ENCODE measurements at regions not wholly inside any gene's neighbourhood (a gene's known extent, or its start where the extent isn't known, plus 50 kb on each side); places are given as distances from the start of the nearest gene placed in this dataset.

GRCh38 chr6:167672738-167673137, 154.0 kb upstream of the AFDN start:
- no peak for DNase-seq (ENCODE audit: low read depth in 4 of 4, low spot score in 2 of 4)

GRCh38 chr6:167673946-167674345, 152.8 kb upstream of the AFDN start:
- no peak for DNase-seq (ENCODE audit: low read depth in 4 of 4, low spot score in 2 of 4)

GRCh38 chr6:167674486-167674885, 152.2 kb upstream of the AFDN start:
- DNase-seq (ENCODE audit: low read depth in 4 of 4, low spot score in 2 of 4) = no peak

GRCh38 chr6:167676000-167676665, 150.6 kb upstream of the AFDN start:
- no peak for DNase-seq (ENCODE audit: low read depth in 4 of 4, low spot score in 2 of 4)

GRCh38 chr6:167676666-167677421, 149.9 kb upstream of the AFDN start:
- no peak for DNase-seq (ENCODE audit: low read depth in 4 of 4, low spot score in 2 of 4)

- no peak for DNase-seq (ENCODE audit: low read depth in 4 of 4, low spot score in 2 of 4)
Measured at GRCh38 chr6:167677422-167677789, 149.3 kb upstream of the AFDN start.

GRCh38 chr6:167678102-167679101, 148.3 kb upstream of the AFDN start:
- no peak for DNase-seq (ENCODE audit: low read depth in 4 of 4, low spot score in 2 of 4)

GRCh38 chr6:167679122-167679736, 147.5 kb upstream of the AFDN start:
- no peak for DNase-seq (ENCODE audit: low read depth in 4 of 4, low spot score in 2 of 4)

- no peak for DNase-seq (ENCODE audit: low read depth in 4 of 4, low spot score in 2 of 4)
Measured at GRCh38 chr6:167679790-167680604, 146.7 kb upstream of the AFDN start.

GRCh38 chr6:167680605-167681149, 146.0 kb upstream of the AFDN start:
- no peak for DNase-seq (ENCODE audit: low read depth in 4 of 4, low spot score in 2 of 4)

GRCh38 chr6:167682125-167682524, 144.6 kb upstream of the AFDN start:
- DNase-seq (ENCODE audit: low read depth in 4 of 4, low spot score in 2 of 4) = no peak

- DNase-seq (ENCODE audit: low read depth in 4 of 4, low spot score in 2 of 4) = no peak
Measured at GRCh38 chr6:167682546-167683027, 144.1 kb upstream of the AFDN start.

- DNase-seq (ENCODE audit: low read depth in 4 of 4, low spot score in 2 of 4) = no peak
Measured at GRCh38 chr6:167683028-167683862, 143.5 kb upstream of the AFDN start.

GRCh38 chr6:167684276-167685104, 142.2 kb upstream of the AFDN start:
- no peak for DNase-seq (ENCODE audit: low read depth in 4 of 4, low spot score in 2 of 4)

GRCh38 chr6:167685654-167686053, 141.1 kb upstream of the AFDN start:
- no peak for DNase-seq (ENCODE audit: low read depth in 4 of 4, low spot score in 2 of 4)

GRCh38 chr6:167686204-167686893, 140.4 kb upstream of the AFDN start:
- DNase-seq (ENCODE audit: low read depth in 4 of 4, low spot score in 2 of 4) = no peak

- no peak for DNase-seq (ENCODE audit: low read depth in 4 of 4, low spot score in 2 of 4)
Measured at GRCh38 chr6:167687116-167687725, 139.5 kb upstream of the AFDN start.
